CD4-positive, alpha-beta T cell treated with Interleukin-15 for 1 hour (primary cell): ENCODE measurements at regions not wholly inside any gene's neighbourhood (a gene's known extent, or its start where the extent isn't known, plus 50 kb on each side); places are given as distances from the start of the nearest gene placed in this dataset.
"Not testable (repeated sequence)": the region's sequence is repeated elsewhere in the genome, so short reads cannot be mapped to it uniquely, and the experiment has no call there.

Experiments
- DNase-seq: peaks from one replicate; pipeline ENCODE4 v3.0.0-alpha.2; 2020

DNA sequence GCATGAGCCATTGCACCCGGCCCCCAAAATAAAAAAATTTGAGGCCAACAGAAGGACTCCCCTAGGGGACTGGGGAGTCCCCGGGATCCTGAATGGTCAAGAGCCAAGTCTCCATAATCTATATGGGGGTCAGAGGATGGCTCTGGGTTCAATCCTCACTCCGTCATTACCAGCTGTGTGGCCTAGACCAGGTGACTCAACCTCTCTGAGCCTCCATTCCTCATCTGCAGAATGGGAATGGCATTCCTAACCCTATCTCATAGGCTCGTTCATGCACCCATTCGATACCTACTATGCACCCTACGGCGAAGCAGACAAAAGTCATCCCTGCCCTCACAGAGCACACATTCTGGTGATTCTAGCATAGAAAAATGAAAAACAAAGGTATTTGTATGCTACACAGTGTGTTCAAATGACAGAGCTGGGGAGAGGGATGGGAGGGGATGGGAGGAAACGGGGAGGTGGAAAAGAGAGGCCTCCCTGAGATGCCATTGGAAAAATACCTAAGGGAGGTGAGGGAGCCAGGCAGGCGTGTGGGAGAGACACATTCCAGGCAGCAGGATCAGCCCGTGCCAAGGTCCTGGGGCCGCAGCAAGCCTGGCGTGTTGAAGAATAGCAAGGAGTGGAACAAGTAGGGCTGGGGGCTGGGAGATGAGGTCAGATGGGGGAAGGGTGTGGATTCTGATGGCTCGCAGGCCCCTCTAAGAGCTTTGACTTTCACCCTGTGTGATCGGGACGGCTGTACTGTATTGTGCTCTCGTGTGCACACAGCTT is 71.2 kb downstream of the RMI2 start:
- DNase-seq, result no peak

- DNase-seq, result no peak
These were observed 72.2 kb downstream of the RMI2 start for GRCh38 chr16:11417487-11417886.

DNA sequence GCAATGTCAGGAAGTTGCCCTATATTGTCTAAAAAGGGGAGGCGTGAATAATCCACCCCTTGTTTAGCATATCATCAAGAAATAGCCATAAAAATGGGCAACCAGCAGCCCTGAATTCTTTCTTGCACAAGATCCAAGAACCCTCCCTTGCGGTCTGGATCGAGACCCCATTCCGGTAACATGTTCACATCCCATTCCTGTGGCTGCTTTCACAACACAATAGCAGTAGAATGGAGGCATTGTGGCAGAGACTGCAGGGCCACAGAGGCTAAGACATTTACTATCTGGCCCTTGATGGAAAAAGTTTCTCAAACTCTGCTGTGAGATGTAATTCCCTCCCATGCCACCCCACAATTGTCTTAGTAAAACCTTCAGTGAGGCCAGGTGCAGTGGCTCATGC is 73.2 kb downstream of the RMI2 start:
- DNase-seq, result no peak

- DNase-seq, result not testable (repeated sequence)
These were observed 74.8 kb downstream of the RMI2 start for GRCh38 chr16:11420067-11420466.

GRCh38 chr16:11420895-11421294 is 75.6 kb downstream of the RMI2 start:
- DNase-seq, result no peak

DNA sequence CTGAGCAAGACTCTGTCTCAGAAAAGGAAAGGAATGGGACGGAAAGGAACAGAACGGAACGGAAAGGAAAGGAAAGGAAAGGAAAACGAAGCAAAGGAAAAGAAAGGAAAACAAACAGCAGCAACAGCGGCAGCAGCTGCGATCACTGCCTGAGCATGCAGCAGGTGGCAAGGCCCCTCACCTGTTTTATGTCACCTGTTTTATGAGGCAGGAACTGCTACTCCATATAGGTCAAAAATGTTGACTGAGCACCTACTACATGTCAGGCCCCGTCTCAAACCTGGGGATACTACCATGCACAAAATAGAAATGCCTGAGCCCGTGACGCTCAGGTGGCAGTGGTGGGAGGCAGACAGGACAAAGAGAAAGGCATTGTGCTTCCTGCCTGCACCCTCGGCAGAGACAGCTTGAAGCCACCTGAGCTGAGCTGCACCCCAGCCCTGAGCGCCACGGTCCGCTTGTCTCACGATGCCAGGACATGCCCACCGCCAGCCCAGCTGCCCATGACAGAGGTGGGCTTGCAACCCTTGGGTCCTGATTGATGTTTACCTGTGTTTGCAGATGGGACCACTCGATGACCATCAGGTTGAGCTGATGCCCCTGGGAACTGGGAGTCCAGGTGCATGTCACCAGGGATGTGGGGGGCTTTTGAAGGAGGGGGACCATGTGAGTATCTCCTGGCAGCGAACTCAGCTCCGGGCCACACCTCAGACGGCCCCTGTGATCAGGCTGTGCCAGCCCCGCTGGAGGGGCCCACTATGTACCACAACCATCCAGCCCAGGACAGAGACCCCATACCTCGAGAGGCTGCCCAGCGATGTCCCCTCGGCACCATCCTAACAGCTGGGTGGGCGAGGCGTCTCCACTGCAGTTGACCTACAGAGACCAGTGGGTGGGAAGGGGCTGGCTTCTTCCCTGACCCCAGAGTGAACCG is 77.4 kb downstream of the RMI2 start:
- DNase-seq, result no peak

DNA sequence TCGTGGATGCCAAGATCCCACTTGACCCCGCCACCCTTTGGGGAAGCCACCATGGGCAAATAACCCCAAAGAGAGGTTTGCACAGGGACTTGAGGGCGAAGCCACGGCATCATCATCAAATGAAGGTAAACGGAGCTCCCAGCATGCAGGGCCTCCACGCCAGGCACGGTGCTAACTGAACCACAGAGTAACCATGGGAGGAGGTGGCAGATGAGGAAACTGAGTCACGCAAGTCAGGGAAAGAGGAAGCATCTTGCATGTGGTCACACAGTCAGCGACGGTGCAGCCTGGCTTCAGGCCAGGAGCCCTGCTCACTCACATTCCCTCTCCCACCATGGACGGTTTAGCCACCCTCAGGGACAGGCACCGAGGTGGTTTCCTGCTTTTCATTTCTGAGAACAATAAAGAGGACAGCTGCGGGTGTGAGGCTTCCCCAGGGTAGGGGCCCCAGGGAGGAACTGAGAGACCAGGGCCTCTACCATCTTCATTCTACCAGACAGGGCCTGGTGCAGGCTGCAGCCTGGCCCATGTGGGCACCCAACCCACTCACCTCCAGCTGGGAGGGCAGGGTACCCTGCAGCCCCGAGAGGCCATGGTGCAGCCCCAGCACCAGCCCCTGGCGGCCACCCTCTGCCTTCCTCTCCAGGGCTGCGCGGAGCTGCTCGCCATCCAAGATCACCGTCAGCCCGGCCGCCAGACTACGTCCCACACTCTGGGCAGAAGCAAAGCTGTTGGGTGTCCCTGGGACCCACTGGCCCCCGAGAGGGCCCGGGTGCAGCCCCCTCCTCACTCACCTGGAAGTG is 78.3 kb downstream of the RMI2 start:
- DNase-seq, result no peak

DNA sequence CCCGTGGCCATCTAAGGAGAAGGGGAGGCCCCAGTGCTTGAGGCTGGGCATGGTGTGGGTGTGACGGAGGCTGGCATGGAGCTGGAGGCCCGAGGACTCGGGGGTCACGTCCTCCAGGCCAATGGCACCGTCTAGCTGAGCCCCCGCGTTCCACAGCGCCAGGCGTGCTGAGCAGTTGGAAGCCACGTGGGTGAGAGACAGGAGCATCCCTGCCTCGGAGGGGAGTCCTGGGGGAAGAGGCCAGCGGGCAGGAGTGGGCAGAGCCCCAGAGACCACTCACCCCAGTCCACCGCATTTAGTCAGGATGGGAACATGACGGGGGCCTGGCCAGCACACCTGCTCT is 78.8 kb downstream of the RMI2 start:
- DNase-seq, result no peak

GRCh38 chr16:11425140-11425539 is 79.9 kb downstream of the RMI2 start:
- DNase-seq, result no peak

GRCh38 chr16:11428623-11428953 is 83.3 kb downstream of the RMI2 start:
- no peak for DNase-seq

DNA sequence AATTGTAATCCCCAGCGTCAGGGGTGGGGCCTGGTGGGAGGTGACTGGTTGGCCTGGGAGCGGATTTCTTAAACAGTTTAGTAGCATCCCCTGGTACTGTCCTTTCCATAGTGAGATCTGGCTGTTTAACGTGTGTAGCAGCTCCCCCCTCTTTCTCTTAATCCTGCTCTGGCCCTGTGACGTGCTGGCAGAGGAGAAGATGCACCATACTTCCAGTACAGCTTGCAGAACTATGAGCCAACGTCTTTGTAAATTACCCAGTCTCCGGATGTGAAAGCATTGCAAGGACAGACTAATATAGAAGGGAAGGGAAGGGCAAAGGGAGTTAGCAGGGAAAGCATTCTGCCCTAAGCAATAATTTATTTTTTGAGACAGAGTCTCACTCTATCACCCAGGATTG is 83.9 kb downstream of the RMI2 start:
- DNase-seq, result no peak

GRCh38 chr16:11429823-11430222 is 84.6 kb downstream of the RMI2 start:
- no peak for DNase-seq

GRCh38 chr16:11430601-11431317 is 85.5 kb downstream of the RMI2 start:
- no peak for DNase-seq

GRCh38 chr16:11431915-11432465 is 86.7 kb downstream of the RMI2 start:
- no peak for DNase-seq

- no peak for DNase-seq
These were observed 87.7 kb downstream of the RMI2 start for GRCh38 chr16:11432856-11433395.

- DNase-seq, result no peak
These were observed 90.3 kb downstream of the RMI2 start for GRCh38 chr16:11435576-11435975.

DNA sequence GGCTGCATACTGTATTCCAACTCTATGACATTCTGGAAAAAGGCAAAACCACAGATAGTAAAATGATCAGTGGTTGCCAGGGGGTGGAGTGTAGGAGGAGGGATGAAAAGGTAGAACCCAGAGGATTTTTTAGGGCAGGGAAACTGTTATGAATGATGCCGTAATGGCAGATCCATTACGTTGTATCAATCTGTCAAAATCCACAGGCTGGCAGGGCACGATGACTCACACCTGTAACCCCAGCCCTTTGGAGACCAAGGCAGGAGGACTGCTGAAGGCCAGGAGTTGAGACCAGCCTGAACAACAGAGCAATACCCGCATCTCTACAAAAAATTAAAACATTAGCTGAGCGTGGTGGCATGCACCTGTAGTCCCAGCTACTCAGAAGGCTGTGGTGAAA is 91.8 kb downstream of the RMI2 start:
- no peak for DNase-seq

- DNase-seq, result no peak
These were observed 94.8 kb downstream of the RMI2 start for GRCh38 chr16:11439790-11440656.

GRCh38 chr16:11440657-11441012 is 95.4 kb downstream of the RMI2 start:
- no peak for DNase-seq

DNA sequence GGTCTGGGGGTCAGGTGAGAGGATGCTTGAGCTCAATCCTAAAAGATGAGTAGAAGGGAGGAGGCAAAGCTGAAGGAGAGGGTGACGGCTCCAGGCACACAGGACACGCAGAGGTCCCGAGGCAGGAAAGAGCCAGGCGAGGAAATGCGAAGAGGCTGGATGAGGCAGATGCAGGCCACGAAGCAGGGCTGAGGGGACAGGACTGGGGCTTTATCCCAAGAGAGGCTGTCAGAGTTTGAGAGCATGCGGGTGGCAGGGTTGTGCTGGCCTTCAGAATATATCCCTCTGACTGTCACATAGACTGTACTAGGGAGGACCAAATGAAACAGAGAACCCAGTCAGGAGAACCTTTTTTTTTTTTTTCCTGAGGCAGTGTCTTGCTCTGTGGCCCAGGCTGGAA is 100.2 kb downstream of the RMI2 start:
- no peak for DNase-seq

DNA sequence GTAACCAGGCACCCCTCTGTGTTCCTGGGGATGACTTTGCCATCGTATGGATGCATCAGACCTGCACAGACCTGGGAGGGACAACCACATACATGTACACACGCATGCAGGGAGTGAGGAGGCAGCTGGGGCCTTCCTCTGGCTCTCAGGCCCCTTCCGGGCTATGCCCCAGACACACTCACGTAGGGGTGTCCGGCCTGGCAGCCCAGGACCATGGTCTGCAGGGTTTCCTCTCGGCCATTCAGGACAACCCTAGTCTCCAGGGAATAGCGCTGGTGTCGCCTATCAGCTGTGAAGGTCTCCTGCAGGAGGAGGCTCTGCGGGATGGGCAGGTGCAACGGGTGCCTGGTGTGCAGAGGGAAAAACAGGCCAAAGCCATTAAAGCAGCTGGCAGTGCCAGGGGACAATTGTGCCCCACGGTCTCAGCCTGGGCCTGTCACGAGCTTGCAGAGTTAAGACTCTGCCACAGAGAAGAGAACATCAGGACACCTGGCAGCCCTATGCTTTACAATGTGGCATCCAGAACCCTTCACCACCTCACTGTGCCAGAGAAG is 101.4 kb downstream of the RMI2 start:
- no peak for DNase-seq
